ENCODE measurements at regions not wholly inside any gene's neighbourhood (a gene's known extent, or its start where the extent isn't known, plus 50 kb on each side); places are given as distances from the start of the nearest gene placed in this dataset.
"Not testable (repeated sequence)": the region's sequence is repeated elsewhere in the genome, so short reads cannot be mapped to it uniquely, and the experiment has no call there.

DNA sequence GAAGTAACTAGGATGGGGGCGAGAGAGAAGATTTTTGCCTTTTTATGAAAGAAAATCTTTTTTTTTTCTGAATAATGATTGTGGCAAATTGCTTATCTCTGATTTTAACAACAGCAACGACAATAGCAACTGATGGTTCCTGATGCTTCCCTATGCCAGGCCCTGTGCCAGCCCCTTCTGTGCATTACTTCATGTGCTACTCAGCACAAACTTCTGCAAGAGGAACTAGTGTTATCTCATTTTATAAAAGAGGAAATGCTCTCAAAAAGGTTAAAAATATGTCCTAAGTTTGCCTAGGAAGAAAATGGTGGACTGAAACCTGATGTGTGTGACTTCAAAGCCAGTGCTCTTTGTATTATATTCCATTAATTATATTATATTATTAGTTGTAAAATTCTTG is 74.0 kb upstream of the RALGAPA2 start:
- Histone ChIP-seq H3K27ac (no peak overlapping the region), H3K4me3 (no peak overlapping the region), H3K36me3 (no peaks in the 10 kb centered on the region), H3K9me3 (no peaks in the 10 kb centered on the region), H3K27me3 (no peaks in the 10 kb centered on the region), H3K4me1 (peaks cover 22 to 25% of the 10 kb centered on the region in 2 donors)
- ATAC-seq (no peak), DNase-seq (no peak)
- intact Hi-C loops (cut with DNase I; ENCODE audit: low total_unique reads) = no loop called here
- in situ Hi-C loops (cut with MboI; ENCODE audit: low sequenced_read_pairs in 4 of 4) = loop anchor here in 1 of 4 donors (10.0 kb wide), 1 partner anchor 92 kb away; no protein-coding TSS in a partner anchor
- TF ChIP-seq POLR2A (IDR thresholded peaks at IDR 0.05) = no peak
- TF ChIP-seq, protein P1, sequence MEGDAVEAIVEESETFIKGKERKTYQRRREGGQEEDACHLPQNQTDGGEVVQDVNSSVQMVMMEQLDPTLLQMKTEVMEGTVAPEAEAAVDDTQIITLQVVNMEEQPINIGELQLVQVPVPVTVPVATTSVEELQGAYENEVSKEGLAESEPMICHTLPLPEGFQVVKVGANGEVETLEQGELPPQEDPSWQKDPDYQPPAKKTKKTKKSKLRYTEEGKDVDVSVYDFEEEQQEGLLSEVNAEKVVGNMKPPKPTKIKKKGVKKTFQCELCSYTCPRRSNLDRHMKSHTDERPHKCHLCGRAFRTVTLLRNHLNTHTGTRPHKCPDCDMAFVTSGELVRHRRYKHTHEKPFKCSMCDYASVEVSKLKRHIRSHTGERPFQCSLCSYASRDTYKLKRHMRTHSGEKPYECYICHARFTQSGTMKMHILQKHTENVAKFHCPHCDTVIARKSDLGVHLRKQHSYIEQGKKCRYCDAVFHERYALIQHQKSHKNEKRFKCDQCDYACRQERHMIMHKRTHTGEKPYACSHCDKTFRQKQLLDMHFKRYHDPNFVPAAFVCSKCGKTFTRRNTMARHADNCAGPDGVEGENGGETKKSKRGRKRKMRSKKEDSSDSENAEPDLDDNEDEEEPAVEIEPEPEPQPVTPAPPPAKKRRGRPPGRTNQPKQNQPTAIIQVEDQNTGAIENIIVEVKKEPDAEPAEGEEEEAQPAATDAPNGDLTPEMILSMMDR (IDR thresholded peaks at IDR 0.05 in 4 of 5, conservative IDR thresholded peaks at IDR 0.05 in 1 of 5) = no peak

DNA sequence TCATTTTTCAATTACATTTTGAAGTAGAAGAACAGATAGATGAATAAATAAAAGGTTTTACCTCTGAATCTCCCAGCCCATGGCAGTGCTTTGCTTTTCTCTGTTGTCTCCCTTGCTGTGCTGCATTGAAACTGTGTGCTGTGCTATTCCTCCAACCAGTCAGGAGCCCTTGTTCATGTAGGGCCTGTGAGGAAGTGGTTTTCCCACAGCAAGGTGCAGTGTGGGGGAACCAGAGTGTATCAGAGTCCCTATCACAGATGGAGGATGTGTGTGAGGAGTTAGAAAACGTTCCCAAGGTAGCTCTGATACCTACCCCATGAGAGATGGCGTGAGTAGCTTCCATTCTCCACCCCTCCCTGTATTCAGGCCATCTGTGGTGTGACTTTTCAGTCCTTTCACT is 72.8 kb upstream of the RALGAPA2 start:
- peaks cover 30 to 34% of the 10 kb centered on the region in 2 donors for H3K4me1 ChIP-seq
- no peak for ATAC-seq
- H3K4me3 ChIP-seq = no peak overlapping the region
- no peaks in the 10 kb centered on the region for H3K9me3 ChIP-seq
- DNase-seq = no peak
- H3K27me3 ChIP-seq = no peaks in the 10 kb centered on the region
- no peaks in the 10 kb centered on the region for H3K36me3 ChIP-seq
- TF ChIP-seq POLR2A (IDR thresholded peaks at IDR 0.05) = no peak
- TF ChIP-seq, protein P1 (IDR thresholded peaks at IDR 0.05 in 4 of 5, conservative IDR thresholded peaks at IDR 0.05 in 1 of 5) = no peak
- intact Hi-C loops (cut with DNase I; ENCODE audit: low total_unique reads) = no loop called here
- H3K27ac ChIP-seq = no peak overlapping the region
- in situ Hi-C loops (cut with MboI; ENCODE audit: low sequenced_read_pairs in 4 of 4) = loop anchor here in 1 of 4 donors (10.0 kb wide), 1 partner anchor 90 kb away; no protein-coding TSS in a partner anchor

DNA sequence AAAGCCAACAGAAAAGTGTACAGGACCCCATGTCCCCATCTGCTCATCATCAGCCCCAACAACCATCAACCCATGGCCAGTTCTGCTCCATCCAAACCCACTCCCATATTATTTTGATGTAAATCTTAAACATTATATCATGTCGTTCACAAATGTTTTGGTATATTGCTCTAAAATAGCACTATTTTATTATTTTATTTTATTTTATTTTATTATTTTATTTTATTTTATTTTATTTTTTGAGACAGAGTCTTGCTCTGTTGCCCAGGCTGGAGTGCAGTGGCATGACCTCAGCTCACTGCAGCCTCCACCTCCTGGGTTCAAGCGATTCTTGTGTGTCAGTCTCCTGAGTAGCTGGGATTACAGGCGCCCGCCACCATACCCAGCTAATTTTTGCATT is 72.0 kb upstream of the RALGAPA2 start:
- H3K9me3 ChIP-seq, H3K27me3 ChIP-seq, H3K4me3 ChIP-seq, H3K27ac ChIP-seq, H3K36me3 ChIP-seq, ATAC-seq, DNase-seq: not testable (repeated sequence)
- in situ Hi-C loops (cut with MboI; ENCODE audit: low sequenced_read_pairs in 4 of 4) = loop anchor here in 1 of 4 donors (10.0 kb wide), 1 partner anchor 90 kb away; no protein-coding TSS in a partner anchor
- intact Hi-C loops (cut with DNase I; ENCODE audit: low total_unique reads) = loop anchor here (5.0 kb wide), 2 partner anchors 38 to 92 kb away; no protein-coding TSS in a partner anchor
- peaks cover 33 to 40% of the 10 kb centered on the region in 2 donors for H3K4me1 ChIP-seq

DNA sequence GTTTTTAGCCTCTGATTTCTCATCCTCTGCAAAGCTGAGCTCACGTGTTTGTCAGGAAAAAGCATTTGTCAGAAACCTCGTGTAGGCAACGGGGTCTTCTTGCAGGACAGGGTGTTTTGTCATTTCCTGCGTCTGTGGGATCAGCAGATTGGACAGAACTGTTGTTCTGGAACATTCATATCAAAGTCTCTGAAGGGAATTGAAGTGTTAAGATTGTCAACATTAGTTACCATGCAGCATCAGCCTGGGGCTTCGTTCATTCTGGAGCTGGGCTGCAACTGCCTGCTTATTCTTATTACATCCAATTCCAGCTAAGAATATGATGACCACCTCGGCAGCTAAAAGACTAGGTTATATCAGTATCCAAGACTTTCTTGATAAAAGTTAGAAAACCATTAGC is 71.0 kb upstream of the RALGAPA2 start:
- no peaks in the 10 kb centered on the region for H3K36me3 ChIP-seq
- H3K27me3 ChIP-seq = no peaks in the 10 kb centered on the region
- no peak for DNase-seq
- peaks cover 42 to 49% of the 10 kb centered on the region in 2 donors for H3K4me1 ChIP-seq
- ATAC-seq = no peak
- in situ Hi-C loops (cut with MboI; ENCODE audit: low sequenced_read_pairs in 4 of 4) = loop anchor here in 1 of 4 donors (10.0 kb wide), 1 partner anchor 89 kb away; no protein-coding TSS in a partner anchor
- H3K27ac ChIP-seq = peak overlapping the region in 3 of 4 donors; percentile 86 to 92 (median 87)
- H3K9me3 ChIP-seq = no peaks in the 10 kb centered on the region
- TF ChIP-seq, protein P1 (IDR thresholded peaks at IDR 0.05 in 4 of 5, conservative IDR thresholded peaks at IDR 0.05 in 1 of 5) = no peak
- TF ChIP-seq POLR2A (IDR thresholded peaks at IDR 0.05) = no peak
- intact Hi-C loops (cut with DNase I; ENCODE audit: low total_unique reads) = loop anchor here (5.0 kb wide), 2 partner anchors 39 to 91 kb away; no protein-coding TSS in a partner anchor
- no peak overlapping the region for H3K4me3 ChIP-seq

GRCh38 chr20:20782755-20783154 is 70.3 kb upstream of the RALGAPA2 start:
- ATAC-seq (no peak), DNase-seq (no peak)
- H3K36me3 ChIP-seq = no peaks in the 10 kb centered on the region
- H3K27ac ChIP-seq = peak overlapping the region; percentile 86 to 92 (median 88)
- no peaks in the 10 kb centered on the region for H3K9me3 ChIP-seq
- H3K4me3 ChIP-seq = no peak overlapping the region
- H3K4me1 ChIP-seq = peaks cover 44 to 49% of the 10 kb centered on the region in 2 donors
- intact Hi-C loops (cut with DNase I; ENCODE audit: low total_unique reads) (loop anchor here (5.0 kb wide), 2 partner anchors 40 to 90 kb away; no protein-coding TSS in a partner anchor), in situ Hi-C loops (cut with MboI; ENCODE audit: low sequenced_read_pairs in 4 of 4) (loop anchor here in 1 of 4 donors (10.0 kb wide), 1 partner anchor 88 kb away; no protein-coding TSS in a partner anchor)
- H3K27me3 ChIP-seq = no peaks in the 10 kb centered on the region
- no peak for TF ChIP-seq POLR2A (IDR thresholded peaks at IDR 0.05)
- TF ChIP-seq, protein P1 (IDR thresholded peaks at IDR 0.05 in 4 of 5, conservative IDR thresholded peaks at IDR 0.05 in 1 of 5) = no peak
